Suprapubic skin (tissue), 4 donors: ENCODE measurements at regions not wholly inside any gene's neighbourhood (a gene's known extent, or its start where the extent isn't known, plus 50 kb on each side); places are given as distances from the start of the nearest gene placed in this dataset.
"Not testable (repeated sequence)": the region's sequence is repeated elsewhere in the genome, so short reads cannot be mapped to it uniquely, and the experiment has no call there.

Experiments used
- DNase-seq, 2 donors: peaks; one replicate each; pipeline ENCODE4 v3.0.0-alpha.2; 2019; ENCODE audit warnings: low spot score in 2 of 2
- H3K27ac ChIP-seq: fragments of 200-600 bp; sonication (generic); one replicate; pipeline ENCODE4 v1.5.1; 2019
- H3K27me3 ChIP-seq: fragments of 200-600 bp; sonication (generic); one replicate; pipeline ENCODE4 v1.5.1; 2019
- H3K36me3 ChIP-seq: fragments of 200-600 bp; sonication (generic); one replicate; pipeline ENCODE4 v1.5.1; 2019
- H3K4me1 ChIP-seq: fragments of 200-600 bp; sonication (generic); one replicate; pipeline ENCODE4 v1.5.1; 2019
- H3K4me3 ChIP-seq: fragments of 200-600 bp; sonication (generic); one replicate; pipeline ENCODE4 v1.5.1; 2019; ENCODE audit warnings: mild to moderate bottlenecking
- H3K9me3 ChIP-seq: fragments of 200-600 bp; sonication (generic); one replicate; pipeline ENCODE4 v1.5.1; 2019
- CTCF ChIP-seq, 2 donors: fragments of 200-600 bp in 1 of 2; fragments of 450-650 bp in 1 of 2; sonication (generic) in 1 of 2; IDR thresholded peaks; one replicate each; pipeline ENCODE4 v1.5.1; 2016 to 2019; ENCODE audit warnings: antibody characterized with exemption in 2 of 2, mild to moderate bottlenecking in 1 of 2, moderate library complexity in 1 of 2
- EP300 ChIP-seq: sonication (generic); formaldehyde crosslinking; IDR thresholded peaks from one replicate; pipeline ENCODE4 v1.6.1; 2017; ENCODE audit warnings: antibody characterized with exemption
- POLR2A ChIP-seq, 2 donors: fragments of 450-650 bp; IDR thresholded peaks; one replicate each; pipeline ENCODE4 v1.6.1; 2017; ENCODE audit warnings: antibody characterized with exemption in 2 of 2, mild to moderate bottlenecking in 2 of 2, moderate library complexity in 2 of 2
- POLR2AphosphoS5 ChIP-seq, 3 donors: sonication (generic); formaldehyde crosslinking; IDR thresholded peaks; one replicate each; pipeline ENCODE4 v1.6.1; 2017; ENCODE audit warnings: antibody characterized with exemption in 3 of 3
- WGBS: methylation state at CpG from one replicate; pipeline ENCODE4 v1.1.5; 2018; 5-methylcytosine and 5-hydroxymethylcytosine counted together

- no peaks in the 10 kb centered on the region for H3K27me3 ChIP-seq
- peaks cover 15% of the 10 kb centered on the region for H3K9me3 ChIP-seq
- DNase-seq = no peak
- no peak overlapping the region for H3K4me3 ChIP-seq
- WGBS = 95% methylated on average over 5 of the region's 5 CpGs
- H3K27ac ChIP-seq = no peak overlapping the region
- H3K4me1 ChIP-seq = peaks cover 3% of the 10 kb centered on the region
- H3K36me3 ChIP-seq = no peaks in the 10 kb centered on the region
- TF ChIP-seq POLR2AphosphoS5 (IDR thresholded peaks at IDR 0.05) (no peak), CTCF (IDR thresholded peaks at IDR 0.05) (no peak), EP300 (no peak), POLR2A (IDR thresholded peaks at IDR 0.05) (no peak)
These were observed 105.3 kb downstream of the TMEM167A start for GRCh38 chr5:82971901-82972300.

- H3K27ac ChIP-seq, DNase-seq, H3K4me3 ChIP-seq, H3K4me1 ChIP-seq, H3K36me3 ChIP-seq, H3K27me3 ChIP-seq: not testable (repeated sequence)
- WGBS = 90% methylated on average over 10 of the region's 10 CpGs
- H3K9me3 ChIP-seq = peaks cover 15% of the 10 kb centered on the region
These were observed 106.0 kb downstream of the TMEM167A start for GRCh38 chr5:82971034-82971806.

GRCh38 chr5:82969221-82969976, 107.8 kb downstream of the TMEM167A start:
- H3K36me3 ChIP-seq, H3K27me3 ChIP-seq, DNase-seq, H3K4me1 ChIP-seq, H3K27ac ChIP-seq, H3K9me3 ChIP-seq, H3K4me3 ChIP-seq: not testable (repeated sequence)
- WGBS = 70% methylated on average over 6 of the region's 6 CpGs

- Histone ChIP-seq H3K27ac (no peak overlapping the region), H3K4me3 (no peak overlapping the region), H3K36me3 (no peaks in the 10 kb centered on the region), H3K4me1 (peaks cover 3% of the 10 kb centered on the region), H3K9me3 (no peaks in the 10 kb centered on the region), H3K27me3 (no peaks in the 10 kb centered on the region)
- no peak for TF ChIP-seq POLR2AphosphoS5 (IDR thresholded peaks at IDR 0.05)
- no peak for TF ChIP-seq CTCF (IDR thresholded peaks at IDR 0.05)
- no peak for TF ChIP-seq EP300
- no peak for TF ChIP-seq POLR2A (IDR thresholded peaks at IDR 0.05)
- no peak for DNase-seq
These were observed 110.1 kb downstream of the TMEM167A start for GRCh38 chr5:82967072-82967471.

GRCh38 chr5:82959466-82959865, 117.7 kb downstream of the TMEM167A start:
- Histone ChIP-seq H3K27me3 (no peaks in the 10 kb centered on the region), H3K9me3 (peaks cover 9% of the 10 kb centered on the region), H3K4me1 (no peaks in the 10 kb centered on the region), H3K36me3 (no peaks in the 10 kb centered on the region), H3K4me3 (no peak overlapping the region), H3K27ac (no peak overlapping the region)
- TF ChIP-seq CTCF (IDR thresholded peaks at IDR 0.05) = no peak
- no peak for TF ChIP-seq POLR2A (IDR thresholded peaks at IDR 0.05)
- TF ChIP-seq POLR2AphosphoS5 (IDR thresholded peaks at IDR 0.05) = no peak
- no peak for TF ChIP-seq EP300
- WGBS = 94% methylated on average over 1 of the region's 1 CpG
- no peak for DNase-seq

- Histone ChIP-seq H3K27ac (no peak overlapping the region), H3K4me1 (no peaks in the 10 kb centered on the region), H3K27me3 (no peaks in the 10 kb centered on the region), H3K4me3 (no peak overlapping the region), H3K9me3 (peaks cover 9% of the 10 kb centered on the region), H3K36me3 (no peaks in the 10 kb centered on the region)
- TF ChIP-seq POLR2AphosphoS5 (IDR thresholded peaks at IDR 0.05) = no peak
- no peak for TF ChIP-seq POLR2A (IDR thresholded peaks at IDR 0.05)
- no peak for TF ChIP-seq EP300
- no peak for TF ChIP-seq CTCF (IDR thresholded peaks at IDR 0.05)
- no peak for DNase-seq
These were observed 120.6 kb downstream of the TMEM167A start for GRCh38 chr5:82956600-82956999.
